GM19395 (cell line): ENCODE measurements at regions not wholly inside any gene's neighbourhood (a gene's known extent, or its start where the extent isn't known, plus 50 kb on each side); places are given as distances from the start of the nearest gene placed in this dataset.
"Not testable (repeated sequence)": the region's sequence is repeated elsewhere in the genome, so short reads cannot be mapped to it uniquely, and the experiment has no call there.

Source experiments
- ATAC-seq: cut with Tn5 transposase; IDR thresholded peaks from one replicate; pipeline ENCODE4 v1.9.1; 2021; ENCODE audit warnings: mild to moderate bottlenecking, moderate library complexity; ENCODE audit not compliant: unreplicated experiment

- no peak for ATAC-seq
Observed at GRCh38 chrX:55326985-55327384, 62.3 kb upstream of the PAGE3 start.

- ATAC-seq, result no peak
Observed at GRCh38 chrX:55335296-55335695, 70.6 kb upstream of the PAGE3 start.

GRCh38 chrX:55336176-55336575 is 71.5 kb upstream of the PAGE3 start:
- ATAC-seq, result no peak

GRCh38 chrX:55340896-55341433 is 76.2 kb upstream of the PAGE3 start:
- ATAC-seq, result no peak

- peak; percentile 93 for ATAC-seq
Observed at GRCh38 chrX:55342533-55343501, 78.1 kb upstream of the PAGE3 start.

GRCh38 chrX:55356609-55357008 is 91.9 kb upstream of the PAGE3 start:
- no peak for ATAC-seq

GRCh38 chrX:55357236-55357635 is 92.5 kb upstream of the PAGE3 start:
- no peak for ATAC-seq

- ATAC-seq, result no peak
Observed at GRCh38 chrX:55379396-55379795, 72.5 kb upstream of the MAGEH1 start.

- ATAC-seq, result no peak
Observed at GRCh38 chrX:55389376-55389775, 62.6 kb upstream of the MAGEH1 start.

- ATAC-seq, result not testable (repeated sequence)
Observed at GRCh38 chrX:55396836-55397235, 55.1 kb upstream of the MAGEH1 start.
